VCaP (cell line): ENCODE measurements at regions not wholly inside any gene's neighbourhood (a gene's known extent, or its start where the extent isn't known, plus 50 kb on each side); places are given as distances from the start of the nearest gene placed in this dataset.

ENCODE experiments used
- H3K27ac ChIP-seq: fragments of 450-650 bp; 2 replicates; pipeline ENCODE4 v1.5.1; 2017
- CTCF ChIP-seq: fragments of 450-650 bp; conservative IDR thresholded peaks from 2 replicates; pipeline ENCODE4 v1.5.1; 2017; ENCODE audit warnings: mild to moderate bottlenecking, moderate library complexity

GRCh38 chr2:64338910-64339500 is 115.0 kb upstream of the LGALSL start:
- no peak for TF ChIP-seq CTCF
- peak overlapping the region; percentile 56; the same call in 1 of the 2 replicates for H3K27ac ChIP-seq

DNA sequence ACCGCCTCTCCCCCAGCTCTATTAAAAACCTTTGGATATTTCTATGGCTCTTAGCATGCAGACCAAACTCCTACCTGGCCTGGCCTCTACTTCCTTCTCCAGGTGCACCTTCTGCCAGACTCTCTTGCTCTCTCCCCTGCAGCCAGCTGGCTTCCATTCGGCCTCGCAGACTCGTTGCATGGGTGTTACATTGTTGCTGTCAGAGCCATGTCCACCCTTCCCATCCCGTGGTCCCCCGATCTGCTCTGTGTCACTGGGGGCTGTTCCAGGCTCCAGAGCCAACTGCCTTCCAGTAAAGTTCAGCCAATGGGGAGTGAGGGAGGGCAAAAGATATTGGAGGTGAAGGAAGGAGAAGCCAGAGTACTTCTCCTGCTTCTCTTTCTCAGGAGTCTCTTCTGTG is 112.5 kb upstream of the LGALSL start:
- TF ChIP-seq CTCF = no peak
- no peak overlapping the region for H3K27ac ChIP-seq

- no peak for TF ChIP-seq CTCF
- H3K27ac ChIP-seq = no peak overlapping the region
These were observed 111.5 kb upstream of the LGALSL start for GRCh38 chr2:64342195-64343099.

DNA sequence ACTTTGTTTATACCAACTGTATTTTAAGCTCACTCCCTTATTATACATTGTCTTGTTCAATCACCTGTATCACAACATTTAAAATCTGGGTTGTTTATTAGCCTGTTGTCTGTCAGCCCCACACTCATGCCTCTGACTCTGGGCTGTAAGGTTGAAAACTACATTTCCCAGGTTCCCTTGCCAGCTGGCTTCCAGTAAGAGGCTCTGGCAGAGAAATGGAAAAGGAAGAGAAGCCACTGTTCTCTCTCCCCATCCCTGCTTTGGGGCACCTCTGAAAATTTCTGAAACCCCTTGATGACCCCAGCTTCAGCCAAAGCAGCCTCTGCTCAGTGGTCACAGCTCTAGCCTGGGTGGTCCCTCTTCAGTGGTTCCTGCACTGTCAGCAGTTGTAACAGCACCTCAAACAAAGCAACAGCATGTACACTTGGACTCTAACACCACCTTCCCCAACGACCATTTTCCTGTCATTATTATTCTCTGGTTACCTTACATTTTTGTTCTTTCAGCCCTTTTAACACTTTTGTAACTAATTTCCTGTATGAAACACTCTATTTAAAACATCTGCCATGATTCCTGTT is 108.9 kb upstream of the LGALSL start:
- H3K27ac ChIP-seq = no peak overlapping the region
- TF ChIP-seq CTCF = no peak

GRCh38 chr2:64345998-64346397 is 108.0 kb upstream of the LGALSL start:
- TF ChIP-seq CTCF = no peak
- H3K27ac ChIP-seq = no peak overlapping the region

DNA sequence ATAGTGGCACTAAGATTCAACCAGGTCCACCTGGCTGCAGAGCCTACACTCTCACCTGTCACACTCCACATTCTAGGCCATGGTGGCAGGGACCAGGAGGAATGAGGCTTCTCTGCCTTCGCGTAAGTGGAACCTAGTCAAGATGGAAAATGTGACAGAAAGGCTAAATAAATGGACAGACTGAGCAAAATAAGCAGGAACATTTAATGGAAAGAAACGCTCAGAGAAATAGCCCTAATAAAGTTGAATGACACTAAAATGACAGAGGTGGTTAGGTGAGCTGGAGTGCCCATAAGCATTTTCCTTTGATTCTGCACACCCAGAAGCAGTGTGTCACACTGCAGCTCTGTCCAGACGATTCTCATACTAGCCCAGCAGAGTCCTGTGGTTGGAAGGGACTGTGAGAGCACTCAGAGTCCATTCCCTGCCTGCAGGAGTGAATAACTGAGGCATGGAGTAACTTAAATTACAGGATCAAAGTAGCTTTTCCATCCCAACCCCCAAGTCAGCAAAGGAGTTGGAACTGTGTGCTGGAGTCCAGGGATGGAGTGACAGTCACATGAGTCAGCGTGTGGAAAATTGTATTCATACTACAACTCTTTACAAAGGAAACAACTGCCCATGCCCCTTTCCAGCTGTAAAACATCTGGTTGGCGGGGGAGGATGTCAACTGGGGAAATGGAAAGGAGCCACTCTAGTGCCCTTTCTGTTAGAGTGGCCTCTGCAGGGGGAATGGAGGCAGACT is 105.4 kb upstream of the LGALSL start:
- H3K27ac ChIP-seq = no peak overlapping the region
- no peak for TF ChIP-seq CTCF

GRCh38 chr2:64349131-64349530 is 104.8 kb upstream of the LGALSL start:
- no peak for TF ChIP-seq CTCF
- H3K27ac ChIP-seq = no peak overlapping the region
